Type B pancreatic cell (in vitro differentiated cells): ENCODE measurements at regions not wholly inside any gene's neighbourhood (a gene's known extent, or its start where the extent isn't known, plus 50 kb on each side); places are given as distances from the start of the nearest gene placed in this dataset.
A peak's percentile ranks its signal among the peaks of the same experiment; 100 is the strongest.
"Not testable (repeated sequence)": the region's sequence is repeated elsewhere in the genome, so short reads cannot be mapped to it uniquely, and the experiment has no call there.

Source experiments
- DNase-seq: peaks from one replicate; pipeline ENCODE4 v3.0.0; 2021; ENCODE audit warnings: mixed read lengths; ENCODE audit not compliant: unreplicated experiment; ENCODE audit errors: extremely low spot score
- H3K27ac Mint-ChIP-seq: 2 replicates; pipeline ENCODE4 v1.8.0; 2021; ENCODE audit warnings: mild to moderate bottlenecking, mixed read lengths
- H3K27me3 Mint-ChIP-seq: 2 replicates; pipeline ENCODE4 v1.8.0; 2021; ENCODE audit warnings: mixed read lengths
- H3K36me3 Mint-ChIP-seq: 2 replicates; pipeline ENCODE4 v1.8.0; 2021; ENCODE audit warnings: mixed read lengths
- H3K4me1 Mint-ChIP-seq: one replicate; pipeline ENCODE4 v1.8.0; 2021; ENCODE audit warnings: mixed read lengths; ENCODE audit not compliant: unreplicated experiment
- H3K4me3 Mint-ChIP-seq: 2 replicates; pipeline ENCODE4 v1.8.0; 2021; ENCODE audit warnings: mild to moderate bottlenecking, mixed read lengths
- H3K9me3 Mint-ChIP-seq: 2 replicates; pipeline ENCODE4 v1.8.0; 2021; ENCODE audit warnings: mixed read lengths
- TF ChIP-seq, protein P1 (sequence below): fragments of 200-600 bp; sonication (generic); conservative IDR thresholded peaks from 2 replicates; pipeline ENCODE4 v1.5.0; 2021; ENCODE audit warnings: antibody characterized with exemption, mild to moderate bottlenecking

DNA sequence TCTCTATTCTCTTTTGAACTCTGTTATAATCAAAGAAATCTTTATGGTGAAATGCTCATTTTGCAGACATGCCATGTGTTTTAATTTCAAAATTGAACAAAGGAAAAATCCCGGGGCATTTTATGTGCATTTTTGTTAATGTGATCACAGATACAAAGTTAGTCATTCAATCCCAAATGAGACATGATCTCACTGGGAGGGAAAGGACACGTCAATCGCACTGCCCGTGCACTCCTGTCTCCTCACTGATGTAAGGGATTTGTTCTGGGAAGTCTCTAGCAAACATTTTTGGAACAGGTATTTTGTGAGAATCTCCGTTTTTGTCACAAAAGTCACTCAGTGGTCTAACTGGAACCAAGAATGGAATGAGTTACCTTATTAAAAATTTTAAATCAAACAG, 97.9 kb upstream of the RANBP6 start:
- Mint-ChIP-seq H3K4me1 (no peaks in the 10 kb centered on the region), H3K27ac (no peak overlapping the region), H3K9me3 (peaks cover 4% of the 10 kb centered on the region), H3K36me3 (no peaks in the 10 kb centered on the region), H3K27me3 (no peaks in the 10 kb centered on the region), H3K4me3 (no peak overlapping the region)
- no peak for DNase-seq
- TF ChIP-seq, protein P1, sequence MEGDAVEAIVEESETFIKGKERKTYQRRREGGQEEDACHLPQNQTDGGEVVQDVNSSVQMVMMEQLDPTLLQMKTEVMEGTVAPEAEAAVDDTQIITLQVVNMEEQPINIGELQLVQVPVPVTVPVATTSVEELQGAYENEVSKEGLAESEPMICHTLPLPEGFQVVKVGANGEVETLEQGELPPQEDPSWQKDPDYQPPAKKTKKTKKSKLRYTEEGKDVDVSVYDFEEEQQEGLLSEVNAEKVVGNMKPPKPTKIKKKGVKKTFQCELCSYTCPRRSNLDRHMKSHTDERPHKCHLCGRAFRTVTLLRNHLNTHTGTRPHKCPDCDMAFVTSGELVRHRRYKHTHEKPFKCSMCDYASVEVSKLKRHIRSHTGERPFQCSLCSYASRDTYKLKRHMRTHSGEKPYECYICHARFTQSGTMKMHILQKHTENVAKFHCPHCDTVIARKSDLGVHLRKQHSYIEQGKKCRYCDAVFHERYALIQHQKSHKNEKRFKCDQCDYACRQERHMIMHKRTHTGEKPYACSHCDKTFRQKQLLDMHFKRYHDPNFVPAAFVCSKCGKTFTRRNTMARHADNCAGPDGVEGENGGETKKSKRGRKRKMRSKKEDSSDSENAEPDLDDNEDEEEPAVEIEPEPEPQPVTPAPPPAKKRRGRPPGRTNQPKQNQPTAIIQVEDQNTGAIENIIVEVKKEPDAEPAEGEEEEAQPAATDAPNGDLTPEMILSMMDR = no peak

- H3K9me3 Mint-ChIP-seq = no peaks in the 10 kb centered on the region
- H3K4me1 Mint-ChIP-seq = no peaks in the 10 kb centered on the region
- no peaks in the 10 kb centered on the region for H3K36me3 Mint-ChIP-seq
- H3K4me3 Mint-ChIP-seq = no peak overlapping the region
- TF ChIP-seq, protein P1 = no peak
- H3K27me3 Mint-ChIP-seq = no peaks in the 10 kb centered on the region
- no peak for DNase-seq
- no peak overlapping the region for H3K27ac Mint-ChIP-seq
Observed at GRCh38 chr9:6109986-6110385, 94.6 kb upstream of the RANBP6 start.

- TF ChIP-seq, protein P1 = no peak
- Mint-ChIP-seq H3K4me1 (no peaks in the 10 kb centered on the region), H3K27me3 (no peaks in the 10 kb centered on the region), H3K36me3 (no peaks in the 10 kb centered on the region), H3K4me3 (no peak overlapping the region), H3K27ac (no peak overlapping the region), H3K9me3 (no peaks in the 10 kb centered on the region)
- DNase-seq = no peak
Observed at GRCh38 chr9:6109571-6109970, 94.1 kb upstream of the RANBP6 start.

- H3K27me3 Mint-ChIP-seq = no peaks in the 10 kb centered on the region
- no peak for DNase-seq
- H3K27ac Mint-ChIP-seq = peak overlapping the region; percentile 22
- no peaks in the 10 kb centered on the region for H3K9me3 Mint-ChIP-seq
- H3K4me1 Mint-ChIP-seq = no peaks in the 10 kb centered on the region
- TF ChIP-seq, protein P1 = peak; percentile 34
- H3K36me3 Mint-ChIP-seq = no peaks in the 10 kb centered on the region
- no peak overlapping the region for H3K4me3 Mint-ChIP-seq
Observed at GRCh38 chr9:6106711-6107339, 91.4 kb upstream of the RANBP6 start.

DNA sequence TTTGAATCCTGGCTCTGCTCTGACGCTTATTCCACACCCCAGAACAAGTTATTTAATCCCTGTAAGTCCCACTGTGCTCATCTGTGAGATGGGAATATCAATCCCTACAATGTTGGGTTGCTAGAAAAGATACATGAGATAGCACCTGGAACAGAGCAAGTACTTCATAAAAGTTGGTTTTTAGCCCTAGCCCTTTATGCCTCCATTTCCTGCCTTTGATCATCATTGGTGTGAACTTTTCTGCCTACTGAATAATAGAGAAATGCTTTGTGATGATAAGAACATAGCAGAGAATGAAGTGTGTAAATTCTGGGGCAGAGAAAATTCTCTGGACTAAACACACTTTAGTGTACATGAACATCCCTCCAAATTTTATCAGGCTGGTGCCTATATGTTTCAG, 90.3 kb upstream of the RANBP6 start:
- TF ChIP-seq, protein P1 = no peak
- no peaks in the 10 kb centered on the region for H3K36me3 Mint-ChIP-seq
- no peak overlapping the region for H3K4me3 Mint-ChIP-seq
- DNase-seq = no peak
- H3K27me3 Mint-ChIP-seq = no peaks in the 10 kb centered on the region
- no peaks in the 10 kb centered on the region for H3K9me3 Mint-ChIP-seq
- H3K4me1 Mint-ChIP-seq = no peaks in the 10 kb centered on the region
- H3K27ac Mint-ChIP-seq = no peak overlapping the region

GRCh38 chr9:6104406-6104805, 89.0 kb upstream of the RANBP6 start:
- DNase-seq, H3K9me3 Mint-ChIP-seq, H3K4me3 Mint-ChIP-seq, H3K36me3 Mint-ChIP-seq, H3K4me1 Mint-ChIP-seq, H3K27me3 Mint-ChIP-seq, H3K27ac Mint-ChIP-seq: not testable (repeated sequence)

DNA sequence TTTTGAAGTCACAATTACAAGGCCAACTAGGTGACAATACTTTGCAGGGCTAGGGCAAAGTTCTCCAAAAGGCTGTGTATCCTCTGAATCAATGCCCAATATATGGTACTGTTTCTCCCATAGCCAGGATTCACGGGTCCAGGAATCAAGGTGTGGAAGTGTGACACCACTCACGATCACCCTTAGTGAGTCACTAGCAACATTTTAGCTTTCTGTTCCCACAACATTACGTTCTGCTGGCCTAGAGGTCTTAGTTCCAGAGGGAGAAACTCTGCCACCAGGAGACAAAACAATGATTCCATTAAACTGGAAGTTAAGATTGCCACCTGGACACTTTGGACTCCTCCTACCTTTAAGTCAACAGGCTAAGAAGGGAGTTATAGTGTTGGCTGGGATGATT, 88.5 kb upstream of the RANBP6 start:
- not testable (repeated sequence) for H3K27me3 Mint-ChIP-seq, H3K4me3 Mint-ChIP-seq, DNase-seq, H3K4me1 Mint-ChIP-seq, H3K36me3 Mint-ChIP-seq, H3K9me3 Mint-ChIP-seq, H3K27ac Mint-ChIP-seq

- H3K4me3 Mint-ChIP-seq, H3K27me3 Mint-ChIP-seq, H3K36me3 Mint-ChIP-seq, H3K9me3 Mint-ChIP-seq, DNase-seq, H3K4me1 Mint-ChIP-seq, H3K27ac Mint-ChIP-seq: not testable (repeated sequence)
Observed at GRCh38 chr9:6102336-6102987, 87.0 kb upstream of the RANBP6 start.

- not testable (repeated sequence) for H3K4me1 Mint-ChIP-seq, H3K27me3 Mint-ChIP-seq, H3K9me3 Mint-ChIP-seq, H3K4me3 Mint-ChIP-seq, H3K27ac Mint-ChIP-seq, DNase-seq, H3K36me3 Mint-ChIP-seq
Observed at GRCh38 chr9:6101725-6102124, 86.3 kb upstream of the RANBP6 start.
